ENCODE measurements at regions not wholly inside any gene's neighbourhood (a gene's known extent, or its start where the extent isn't known, plus 50 kb on each side); places are given as distances from the start of the nearest gene placed in this dataset.
"Not testable (repeated sequence)": the region's sequence is repeated elsewhere in the genome, so short reads cannot be mapped to it uniquely, and the experiment has no call there.

DNA sequence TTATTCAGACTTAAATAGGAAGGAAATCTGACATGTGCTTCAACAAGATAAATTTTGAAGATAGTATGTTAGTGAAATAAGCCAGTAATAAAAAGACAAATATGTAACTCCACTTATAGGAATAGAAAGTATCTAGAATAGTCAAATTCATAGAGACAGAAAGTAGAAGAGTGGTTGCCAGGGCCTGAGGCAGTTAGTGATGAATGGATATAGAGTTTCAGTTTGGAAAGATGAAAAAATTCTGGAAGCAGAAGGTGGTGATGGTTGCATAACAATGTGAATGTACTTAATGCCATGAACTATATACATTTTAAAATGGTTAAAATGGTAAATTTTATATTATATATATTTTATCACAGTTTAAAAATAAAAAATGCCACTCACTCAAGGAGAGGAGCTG is 54.3 kb downstream of the HAND2 start:
- DNase-seq: no peak

DNA sequence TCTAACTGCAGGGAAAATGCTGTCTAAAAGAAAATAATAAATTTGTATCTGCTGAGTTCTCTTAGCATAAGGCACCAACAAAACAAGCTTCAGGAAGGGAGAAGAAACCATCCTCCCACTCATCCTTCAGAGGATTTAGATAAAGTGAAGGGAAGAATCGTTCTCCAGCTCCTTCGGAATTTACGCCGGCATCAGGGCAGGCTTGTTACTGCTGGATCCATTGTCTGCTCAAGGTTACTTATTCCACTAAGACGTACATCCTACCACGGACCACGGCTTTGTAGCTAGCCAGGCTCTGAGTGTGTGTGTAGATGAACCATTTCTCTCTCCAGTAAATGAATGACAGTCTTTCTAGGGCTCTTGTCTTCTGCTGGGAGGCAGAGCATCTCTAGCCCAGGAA is 60.4 kb downstream of the HAND2 start:
- no peak for DNase-seq

DNA sequence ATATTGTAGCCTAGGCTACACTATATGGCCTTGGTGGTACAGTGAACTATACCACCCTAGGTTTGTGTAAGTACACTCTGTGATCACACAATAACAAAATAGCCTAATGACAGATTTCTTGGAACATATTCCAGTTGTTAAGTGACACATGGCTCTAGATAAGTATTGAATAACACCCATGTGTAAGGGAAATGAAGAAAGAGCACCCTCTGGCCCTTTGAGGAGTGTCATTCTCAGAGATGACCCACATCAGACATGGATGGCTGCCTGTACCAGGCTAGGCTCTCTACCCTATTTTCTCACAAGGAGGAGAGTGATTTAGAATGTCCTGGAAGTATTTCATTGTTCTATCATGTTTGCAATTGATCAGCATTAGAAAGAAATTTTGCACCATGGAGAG is 61.7 kb downstream of the HAND2 start:
- DNase-seq: no peak

DNA sequence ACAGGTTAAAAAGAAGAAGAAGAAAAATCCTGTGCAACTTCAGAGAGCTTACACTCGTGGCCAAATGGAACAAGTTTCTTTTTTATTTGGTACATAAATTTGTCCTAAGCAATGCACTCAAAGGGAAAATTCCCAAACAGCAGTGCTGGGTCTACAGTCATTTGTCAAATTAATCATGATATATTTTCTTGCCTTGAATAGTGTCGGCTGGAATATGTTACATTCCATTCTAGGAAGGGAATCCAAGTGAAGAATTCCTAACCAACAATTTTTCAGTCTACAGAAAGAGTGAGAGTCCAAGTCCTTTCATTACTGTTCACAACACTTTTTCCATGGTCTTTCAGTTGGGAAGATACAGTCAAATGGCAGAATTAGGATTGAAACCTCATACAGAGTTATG is 63.9 kb downstream of the HAND2 start:
- DNase-seq: no peak

DNA sequence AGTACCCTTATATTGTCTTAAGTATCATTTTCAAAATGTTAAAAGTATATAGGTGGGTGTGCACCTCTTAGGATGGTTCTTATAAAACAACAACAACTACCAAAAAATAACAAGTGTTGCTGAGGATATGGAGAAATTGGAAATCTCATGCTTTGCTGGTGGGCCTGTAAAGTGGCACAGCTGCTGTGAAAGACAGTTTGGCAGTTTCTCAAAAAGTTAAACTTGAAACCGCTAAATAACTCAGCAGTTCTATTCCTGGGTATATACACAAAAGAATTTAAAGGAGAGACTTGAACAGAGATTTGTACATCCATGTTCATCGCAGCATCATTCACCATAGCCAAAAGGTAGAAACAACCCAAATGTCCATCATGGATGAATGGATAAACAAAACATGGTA is 65.5 kb downstream of the HAND2 start:
- DNase-seq: no peak

DNA sequence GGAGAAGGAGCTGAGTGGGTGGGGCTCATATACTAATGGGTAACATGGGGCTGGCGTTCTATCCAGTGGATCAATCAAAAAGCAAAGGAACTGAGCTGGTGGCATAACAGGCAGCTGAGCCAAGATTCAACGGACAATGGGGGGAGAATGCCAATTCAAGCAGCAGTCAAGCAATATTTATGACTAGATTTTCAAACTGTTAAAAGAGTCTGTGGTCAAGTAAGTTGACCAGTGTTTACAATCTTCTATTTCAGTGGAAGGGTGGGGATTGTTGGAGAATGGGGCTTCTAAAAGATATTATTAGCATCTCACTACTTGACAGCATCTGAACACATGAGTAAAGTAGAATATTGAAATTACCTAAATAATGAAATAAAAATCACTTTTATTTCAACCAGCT is 64.9 kb upstream of the SCRG1 start:
- no peak for DNase-seq

DNA sequence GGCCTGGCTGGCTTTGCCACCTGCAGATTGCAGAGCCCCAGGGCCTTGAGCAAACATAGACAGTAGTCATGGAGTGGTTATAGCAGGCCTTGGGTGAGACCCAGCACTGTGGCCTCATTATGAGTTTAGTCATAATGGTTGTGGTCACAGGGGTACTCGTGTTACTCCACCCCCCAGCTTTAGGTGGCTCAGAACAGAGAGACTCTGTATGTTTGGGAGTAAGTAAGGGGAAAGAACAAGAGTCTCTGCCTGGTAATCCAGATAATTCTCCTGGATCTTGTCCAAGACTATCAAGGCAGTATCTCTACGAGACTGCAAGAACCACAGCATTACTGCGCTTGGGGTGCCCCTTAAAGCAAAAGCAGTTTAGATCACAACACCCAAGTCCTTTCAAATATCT is 62.3 kb upstream of the SCRG1 start:
- no peak for DNase-seq

DNA sequence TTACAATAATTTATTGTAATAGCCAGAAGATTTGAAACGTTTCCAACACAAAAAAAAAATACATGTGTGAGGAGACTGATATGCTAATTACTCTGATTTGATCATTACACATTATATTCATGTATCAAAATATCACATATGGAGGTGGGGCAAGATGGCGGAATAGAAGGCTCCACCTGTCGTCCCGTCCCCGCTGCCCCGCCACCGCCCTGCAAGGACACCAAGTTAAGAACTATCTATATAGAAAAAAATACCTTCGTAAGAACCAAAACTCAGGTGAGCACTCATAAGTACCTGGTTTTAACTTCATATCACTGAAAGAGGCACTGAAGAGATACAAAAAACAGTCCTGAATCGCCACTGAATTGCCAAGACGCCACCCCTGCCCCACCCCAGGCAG is 60.9 kb upstream of the SCRG1 start:
- no peak for DNase-seq

DNA sequence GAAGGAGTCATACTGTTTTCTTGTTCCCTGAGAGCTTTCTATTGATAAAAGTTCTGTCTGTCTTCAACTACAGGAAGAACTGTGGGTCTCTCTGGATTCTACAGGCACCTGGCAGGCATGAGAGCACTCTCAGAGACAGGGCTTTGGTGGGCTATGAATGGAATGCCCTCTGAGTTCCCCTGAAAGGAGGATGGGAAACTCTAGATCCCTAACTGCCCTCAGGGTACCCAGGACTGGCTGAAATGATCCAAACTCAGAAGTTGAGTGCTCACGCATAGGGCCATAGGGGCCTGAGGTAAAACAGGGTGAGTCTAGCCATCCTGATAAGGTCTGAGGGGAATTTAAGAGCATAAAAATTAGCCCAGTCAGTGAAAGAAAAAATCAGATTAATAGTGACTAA is 59.0 kb upstream of the SCRG1 start:
- DNase-seq: no peak

DNA sequence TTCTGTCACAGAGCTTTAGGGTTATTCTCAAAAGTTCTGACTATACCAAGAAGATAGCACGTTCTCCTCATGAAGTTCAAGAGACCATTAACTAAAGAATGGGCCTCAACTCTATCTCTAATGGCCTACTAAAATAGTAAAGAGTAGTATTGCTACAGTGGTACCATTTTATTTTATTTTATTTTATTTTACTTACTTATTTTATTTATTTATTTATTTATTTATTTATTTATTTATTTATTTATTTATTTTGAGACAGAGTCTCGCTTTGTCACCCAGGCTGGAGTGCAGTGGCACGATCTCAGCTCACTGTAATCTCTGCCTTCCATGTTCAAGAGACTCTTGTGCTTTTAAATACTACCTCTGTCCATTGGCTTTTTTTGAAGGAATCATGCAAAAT is 52.5 kb upstream of the SCRG1 start:
- not testable (repeated sequence) for DNase-seq

DNA sequence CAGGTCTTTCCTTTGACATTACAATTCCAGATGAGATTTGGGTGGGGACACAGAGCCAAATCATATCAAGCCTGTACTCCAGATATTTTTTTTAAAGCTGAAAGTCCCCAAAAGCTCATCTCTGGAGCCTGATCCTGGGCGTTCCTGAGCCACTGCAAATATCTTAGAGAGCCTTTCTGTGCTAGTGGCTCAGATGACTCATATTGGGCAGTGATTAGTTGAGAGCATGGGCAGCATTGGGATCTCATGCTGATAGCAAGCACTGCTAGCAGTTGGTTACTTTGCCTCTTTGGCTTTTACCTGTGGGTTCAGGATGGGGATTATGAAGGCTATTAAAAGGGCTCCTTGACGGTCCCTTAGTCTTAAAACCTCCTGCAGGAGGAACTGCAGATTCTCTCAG is 51.4 kb upstream of the SCRG1 start:
- DNase-seq: no peak

DNA sequence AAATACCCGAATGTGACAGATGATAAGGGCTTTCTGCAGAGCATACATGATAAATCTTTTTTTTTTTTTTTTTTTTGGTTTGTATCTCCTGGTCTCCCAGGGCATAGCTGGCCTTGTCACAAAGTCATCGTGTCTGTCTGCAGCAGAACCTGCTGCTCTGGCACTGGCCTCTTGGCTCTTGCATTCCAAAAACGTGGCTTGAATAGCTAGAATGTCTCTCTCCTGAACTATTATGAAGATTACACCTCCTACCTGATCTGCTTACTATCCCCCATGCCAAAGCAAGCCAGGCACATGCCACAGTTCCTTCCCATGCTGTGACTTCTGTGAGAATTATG is 50.4 kb upstream of the SCRG1 start:
- no peak for DNase-seq

DNA sequence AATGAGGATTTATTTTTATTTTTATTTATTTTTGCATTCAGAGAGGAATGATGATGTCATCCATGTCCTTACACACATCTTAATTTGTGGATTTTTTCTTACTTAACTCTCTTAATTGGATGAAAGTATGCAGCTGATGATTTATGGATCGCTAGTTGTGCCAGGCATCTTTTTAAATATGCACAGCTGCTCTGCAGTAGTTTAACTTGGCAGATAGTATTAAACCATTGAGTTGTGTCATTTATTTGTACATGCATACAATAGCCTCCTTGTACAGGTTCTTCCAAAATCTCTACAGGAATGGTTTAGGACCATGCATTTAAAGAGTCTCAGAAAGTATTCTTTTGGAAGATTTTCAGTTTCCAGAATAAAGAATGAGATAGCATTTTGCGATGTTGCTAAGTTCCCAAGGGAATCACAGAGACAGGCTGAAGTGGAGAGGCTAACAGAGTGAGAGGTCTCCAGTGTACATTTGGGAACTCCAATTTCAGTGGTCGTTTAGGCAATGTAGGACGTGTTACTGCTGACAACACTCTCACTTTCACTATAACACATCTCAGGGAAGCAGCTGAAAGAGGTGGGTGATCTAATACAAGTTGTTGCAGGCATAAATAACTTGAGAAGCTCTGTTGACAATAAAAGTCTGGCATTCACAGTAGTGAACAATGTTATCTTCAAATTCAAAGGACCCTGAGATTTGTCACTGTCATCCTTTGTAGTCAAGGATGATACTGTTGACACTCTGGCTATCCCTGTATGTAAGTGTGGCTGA is 49.9 kb upstream of the SCRG1 start:
- peak; percentile 16 for DNase-seq
